Endothelial cell of umbilical vein (primary cell): ENCODE measurements at regions not wholly inside any gene's neighbourhood (a gene's known extent, or its start where the extent isn't known, plus 50 kb on each side); places are given as distances from the start of the nearest gene placed in this dataset.

Experiments used
- BruUV-seq: library from RNA; stranded (reverse); fragments of 400-500 nt; replicated peaks from 2 replicates; lab custom pipeline; 2021; lab: Mats Ljungman, UMichigan
- CTCF ChIA-PET: fragments of 300-600, 350-600 bp; sonication (Branson Sonifier 250); formaldehyde crosslinking; loops from one replicate; lab custom pipeline; 2021; ENCODE audit warnings: antibody characterized with exemption, inconsistent platforms; lab: Charles Lee
- POLR2A ChIA-PET: fragments of 300-600, 350-600 bp; sonication (Branson Sonifier 250); formaldehyde crosslinking; loops from one replicate; lab custom pipeline; 2021; ENCODE audit warnings: antibody characterized with exemption, inconsistent platforms; lab: Charles Lee
- DNase-seq: peaks from one replicate; pipeline ENCODE4 v3.0.0-alpha.2; 2011; ENCODE audit warnings: low read depth, low spot score
- FAIRE-seq: peaks from 2 replicates; lab custom pipeline; 2011; peaks lifted over from hg19 to GRCh38; lab: Jason Lieb, UNC
- H2AFZ ChIP-seq: 2 replicates; pipeline ENCODE4 v1.6.0; 2012; ENCODE audit warnings: low read depth, low read length, control low read depth, inconsistent platforms
- H3K27ac ChIP-seq: 2 replicates; pipeline ENCODE4 v1.5.1; 2011; ENCODE audit warnings: low read depth, mild to moderate bottlenecking, control low read depth, low read length, moderate library complexity; ENCODE audit not compliant: insufficient read depth
- H3K27me3 ChIP-seq, 2 experiments: 2 replicates each; pipeline versions ENCODE4 v1.6.0 to v1.6.1; 2011; ENCODE audit warnings: low read length in 2 of 2, mixed read lengths in 1 of 2; ENCODE audit not compliant: control insufficient read depth in 2 of 2, insufficient read depth in 2 of 2
- H3K36me3 ChIP-seq, 2 experiments: 2 replicates in 1 of 2; 3 replicates in 1 of 2; pipeline ENCODE4 v1.5.1; 2011; ENCODE audit warnings: low read length in 2 of 2, mild to moderate bottlenecking in 1 of 2, moderate library complexity in 1 of 2; ENCODE audit not compliant: control insufficient read depth in 2 of 2, insufficient read depth in 2 of 2; ENCODE audit errors: extremely low read depth in 1 of 2
- H3K4me1 ChIP-seq: 3 replicates; pipeline ENCODE4 v1.5.1; 2011; ENCODE audit warnings: mild to moderate bottlenecking, low read length; ENCODE audit not compliant: control insufficient read depth, insufficient read depth; ENCODE audit errors: extremely low read depth
- H3K4me2 ChIP-seq: 2 replicates; pipeline ENCODE4 v1.6.1; 2011; ENCODE audit warnings: low read length, control low read depth, mixed read lengths; ENCODE audit not compliant: insufficient read depth
- H3K4me3 ChIP-seq, 3 experiments: fragments of 200-600 bp in 1 of 3; sonication (generic), shearing (Covaris generic) in 1 of 3; replicated peaks in 1 of 3; 2 replicates each; pipeline ENCODE4 v1.5.1; 2011 to 2016; ENCODE audit warnings: control low read depth in 3 of 3, low read length in 3 of 3, mild to moderate bottlenecking in 2 of 3, inconsistent platforms in 1 of 3, low read depth in 1 of 3, moderate library complexity in 1 of 3; ENCODE audit not compliant: insufficient read depth in 1 of 3
- H3K79me2 ChIP-seq: 2 replicates; pipeline ENCODE4 v1.6.0; 2012; ENCODE audit warnings: low read length, inconsistent platforms; ENCODE audit not compliant: control insufficient read depth, insufficient read depth
- H3K9ac ChIP-seq: replicated peaks from 2 replicates; pipeline ENCODE3; 2011; ENCODE audit warnings: low read length, control low read depth; ENCODE audit not compliant: insufficient read depth; ENCODE audit errors: extremely low read depth
- H3K9me1 ChIP-seq: replicated peaks from 3 replicates; pipeline ENCODE4 v1.6.0; 2011; ENCODE audit warnings: mild to moderate bottlenecking, low read length; ENCODE audit not compliant: control insufficient read depth, insufficient read depth; ENCODE audit errors: extremely low read depth
- H3K9me3 ChIP-seq: replicated peaks from 2 replicates; pipeline ENCODE4 v1.5.1; 2012; ENCODE audit warnings: low read length, inconsistent platforms; ENCODE audit not compliant: control insufficient read depth, insufficient read depth
- H4K20me1 ChIP-seq: replicated peaks from 2 replicates; pipeline ENCODE3; 2011; ENCODE audit warnings: mild to moderate bottlenecking, low read length; ENCODE audit not compliant: control insufficient read depth, insufficient read depth; ENCODE audit errors: extremely low read depth
- FOS ChIP-seq: IDR thresholded peaks from 2 replicates; pipeline ENCODE4 v1.6.1; 2011; ENCODE audit warnings: mild to moderate bottlenecking, low read length, moderate library complexity, borderline replicate concordance; ENCODE audit not compliant: insufficient read depth
- GATA2 ChIP-seq: IDR thresholded peaks from 2 replicates; pipeline ENCODE4 v1.7.0; 2011; ENCODE audit warnings: low read depth, mild to moderate bottlenecking, moderate library complexity, mixed read lengths, low read length; ENCODE audit not compliant: insufficient read length, insufficient read depth
- MAX ChIP-seq: IDR thresholded peaks from 2 replicates; pipeline ENCODE4 v1.6.1; 2011; ENCODE audit not compliant: insufficient read depth, insufficient read length
- POLR2A ChIP-seq: IDR thresholded peaks from 2 replicates; pipeline ENCODE4 v1.6.1; 2012; ENCODE audit warnings: low read depth, mild to moderate bottlenecking, control low read depth, low read length
- POLR2AphosphoS5 ChIP-seq: IDR thresholded peaks from 2 replicates; pipeline ENCODE4 v1.6.1; 2012; ENCODE audit warnings: low read depth, mild to moderate bottlenecking, control low read depth, low read length, moderate library complexity; ENCODE audit not compliant: insufficient read depth
- dilution Hi-C: fragments of 300-500 bp; cut with MboI; formaldehyde crosslinking; loops from one replicate; pipeline ENCODE4 v1.15.0; 2019; ENCODE audit warnings: low sequenced_read_pairs; ENCODE audit not compliant: extremely low pct_ligation_motif_present
- intact Hi-C: fragments of 100-400 bp; cut with micrococcal nuclease; formaldehyde crosslinking; loops from one replicate; pipeline ENCODE4 v1.10.0; 2022

GRCh38 chr7:85714951-85715350 lies 528.1 kb upstream of the SEMA3D start:
- no peak for DNase-seq
- intact Hi-C loops (no loop called here), dilution Hi-C loops (no loop called here)
- no peak for FAIRE-seq
- Histone ChIP-seq H2AFZ (no peak overlapping the region), H3K4me3 (no peak overlapping the region), H3K27ac (no peak overlapping the region), H3K27me3 (no peaks in the 10 kb centered on the region), H3K79me2 (no peaks in the 10 kb centered on the region), H3K36me3 (no peaks in the 10 kb centered on the region), H3K9me3 (no peaks in the 10 kb centered on the region), H3K4me1 (no peaks in the 10 kb centered on the region), H3K9ac (no peak overlapping the region), H3K4me2 (no peak overlapping the region), H4K20me1 (no peaks in the 10 kb centered on the region), H3K9me1 (no peaks in the 10 kb centered on the region)
- TF ChIP-seq GATA2 (no peak), FOS (no peak), MAX (no peak), POLR2AphosphoS5 (no peak)
- CTCF ChIA-PET, result interaction anchor here (1.3 kb wide), 1 partner anchor 11 kb away, joined by 3 read pairs; no protein-coding TSS in a partner anchor
- no TSS peak for BruUV-seq
- POLR2A ChIA-PET, result no interaction called here

GRCh38 chr7:85714043-85714578 lies 527.3 kb upstream of the SEMA3D start:
- Histone ChIP-seq H3K27me3 (no peaks in the 10 kb centered on the region), H2AFZ (no peak overlapping the region), H3K9me3 (no peaks in the 10 kb centered on the region), H3K9me1 (no peaks in the 10 kb centered on the region), H3K36me3 (no peaks in the 10 kb centered on the region), H3K4me2 (no peak overlapping the region), H3K9ac (no peak overlapping the region), H3K4me1 (no peaks in the 10 kb centered on the region), H4K20me1 (no peaks in the 10 kb centered on the region), H3K79me2 (no peaks in the 10 kb centered on the region), H3K27ac (no peak overlapping the region), H3K4me3 (no peak overlapping the region)
- DNase-seq, result no peak
- dilution Hi-C loops, result no loop called here
- CTCF ChIA-PET, result interaction anchor here (1.3 kb wide), 1 partner anchor 12 kb away, joined by 3 read pairs; no protein-coding TSS in a partner anchor
- no peak for TF ChIP-seq GATA2
- TF ChIP-seq POLR2A, result no peak
- TF ChIP-seq MAX, result no peak
- no peak for FAIRE-seq
- POLR2A ChIA-PET, result no interaction called here
- no TSS peak for BruUV-seq
- intact Hi-C loops, result no loop called here
